NT2/D1 (cell line): ENCODE measurements at regions not wholly inside any gene's neighbourhood (a gene's known extent, or its start where the extent isn't known, plus 50 kb on each side); places are given as distances from the start of the nearest gene placed in this dataset.

Experiments
- SUZ12 ChIP-seq: IDR thresholded peaks from 2 replicates; pipeline ENCODE4 v1.6.1; 2011; ENCODE audit not compliant: insufficient read length, insufficient read depth; ENCODE audit errors: extremely low read depth
- YY1 ChIP-seq: IDR thresholded peaks from 2 replicates; pipeline ENCODE4 v1.6.1; 2011; ENCODE audit not compliant: insufficient read length, insufficient read depth

- no peak for TF ChIP-seq YY1
- no peak for TF ChIP-seq SUZ12
Observed at GRCh38 chr5:153153086-153153485, 337.4 kb upstream of the GRIA1 start.
